Stomach (tissue), 8 donors: ENCODE measurements at regions not wholly inside any gene's neighbourhood (a gene's known extent, or its start where the extent isn't known, plus 50 kb on each side); places are given as distances from the start of the nearest gene placed in this dataset.

ENCODE experiments used
- DNase-seq, 2 donors: peaks; one replicate each; pipeline versions ENCODE4 v3.0.0 to v3.0.0-alpha.2; 2013 to 2019
- H3K27ac ChIP-seq, 5 donors: fragments of 200-600 bp in 4 of 5; sonication (generic) in 4 of 5; one replicate each; pipeline ENCODE4 v1.5.1; 2013 to 2019; ENCODE audit warnings: mild to moderate bottlenecking in 1 of 5, moderate library complexity in 1 of 5
- H3K27me3 ChIP-seq, 3 donors: fragments of 200-600 bp; sonication (generic); one replicate each; pipeline ENCODE4 v1.5.1; 2017 to 2019; ENCODE audit warnings: mixed run types in 1 of 3
- H3K36me3 ChIP-seq, 4 donors: fragments of 200-600 bp; sonication (generic); 1 replicate in 3 of 4; 2 replicates in 1 of 4; pipeline ENCODE4 v1.5.1; 2016 to 2019
- H3K4me1 ChIP-seq, 4 donors: fragments of 200-600 bp; sonication (generic); one replicate each; pipeline ENCODE4 v1.5.1; 2016 to 2019
- H3K4me3 ChIP-seq, 4 donors: fragments of 200-600 bp; sonication (generic) in 3 of 4; one replicate each; pipeline ENCODE4 v1.5.1; 2016 to 2019; ENCODE audit warnings: mild to moderate bottlenecking in 1 of 4
- H3K9me3 ChIP-seq, 4 donors: fragments of 200-600 bp; sonication (generic); one replicate each; pipeline ENCODE4 v1.5.1; 2016 to 2019
- CTCF ChIP-seq, 7 experiments: fragments of 450-650 bp in 4 of 7; fragments of 200-600 bp in 3 of 7; sonication (generic) in 3 of 7; IDR thresholded peaks; one replicate each; pipeline ENCODE4 v1.5.1; 2016 to 2019; ENCODE audit warnings: antibody characterized with exemption in 7 of 7, control low read depth in 2 of 7, mild to moderate bottlenecking in 1 of 7
- EP300 ChIP-seq: sonication (generic); formaldehyde crosslinking; IDR thresholded peaks from one replicate; pipeline ENCODE4 v1.6.1; 2017; ENCODE audit warnings: antibody characterized with exemption
- POLR2A ChIP-seq, 4 donors: fragments of 450-650 bp; IDR thresholded peaks; one replicate each; pipeline ENCODE4 v1.6.1; 2016; ENCODE audit warnings: antibody characterized with exemption in 4 of 4, control low read depth in 2 of 4, mild to moderate bottlenecking in 1 of 4, moderate library complexity in 1 of 4
- POLR2AphosphoS5 ChIP-seq, 3 donors: sonication (generic); formaldehyde crosslinking; IDR thresholded peaks; one replicate each; pipeline ENCODE4 v1.6.1; 2016; ENCODE audit warnings: antibody characterized with exemption in 3 of 3
- WGBS, 5 donors: extraction: QIAGEN DNeasy Blood & Tissue Kit in 3 of 5; methylation state at CpG; one replicate each; pipeline versions ENCODE4 v1.1.5 to v1.1.7; 2013 to 2018; 5-methylcytosine and 5-hydroxymethylcytosine counted together
- intact Hi-C: fragments of 100-400 bp; cut with DNase I; formaldehyde crosslinking; loops from one replicate; pipeline ENCODE4 v1.15.1; 2023; ENCODE audit warnings: low total_unique reads
- donor health status: healthy with polysubstance abuse.
- donor health status: Bipolar disorder and iron deficiency.
- donor health status: healthy.

DNA sequence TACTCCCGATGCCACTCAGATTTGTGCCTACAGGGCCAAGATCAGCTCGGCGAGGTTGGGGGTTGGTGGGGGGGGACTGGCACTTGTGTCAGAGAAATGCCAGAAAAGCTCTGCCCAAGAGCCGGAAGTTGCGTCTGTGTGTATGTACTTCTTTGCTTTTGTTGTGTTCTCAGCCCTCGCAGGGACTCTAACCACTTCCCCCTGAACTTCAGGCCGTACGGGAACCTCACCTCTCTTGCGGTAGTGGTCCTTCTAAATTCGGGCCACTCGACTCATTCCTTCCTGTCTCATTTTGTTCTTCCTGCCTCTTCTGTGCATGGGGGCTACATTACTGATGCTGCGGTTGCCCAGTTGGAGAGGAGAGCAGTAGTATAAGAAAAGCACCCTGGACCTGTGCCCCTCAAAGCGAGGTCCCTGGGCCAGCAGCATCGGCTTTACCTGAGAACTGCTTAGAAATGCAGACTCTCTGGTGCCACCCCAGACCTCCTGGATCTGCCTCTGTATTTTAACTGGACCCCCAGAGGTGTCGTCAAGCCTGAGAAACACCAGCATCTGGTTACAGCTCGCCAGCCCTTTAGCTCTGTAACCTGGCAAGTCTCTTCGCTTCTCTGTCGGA lies 146.3 kb upstream of the RPS6KA3 start:
- Histone ChIP-seq H3K27me3 (peaks cover 0 to 7% (median 0%) of the 10 kb centered on the region in 3 donors), H3K36me3 (no peaks in the 10 kb centered on the region), H3K27ac (peak overlapping the region in 3 of 5 donors; percentile 44 to 66 (median 46)), H3K4me1 (no peaks in the 10 kb centered on the region), H3K9me3 (peaks cover 0 to 9% (median 0%) of the 10 kb centered on the region in 4 donors), H3K4me3 (no peak overlapping the region)
- whole genome bisulfite sequencing, 5 donors: 68 to 90% (median 79%) methylated on average over 18 of the region's 18 CpGs
- TF ChIP-seq EP300 (no peak), POLR2A (IDR thresholded peaks at IDR 0.05) (no peak), CTCF (IDR thresholded peaks at IDR 0.05) (no peak)
- intact Hi-C loops: no loop called here
- DNase-seq: peak; percentile 29 to 56

DNA sequence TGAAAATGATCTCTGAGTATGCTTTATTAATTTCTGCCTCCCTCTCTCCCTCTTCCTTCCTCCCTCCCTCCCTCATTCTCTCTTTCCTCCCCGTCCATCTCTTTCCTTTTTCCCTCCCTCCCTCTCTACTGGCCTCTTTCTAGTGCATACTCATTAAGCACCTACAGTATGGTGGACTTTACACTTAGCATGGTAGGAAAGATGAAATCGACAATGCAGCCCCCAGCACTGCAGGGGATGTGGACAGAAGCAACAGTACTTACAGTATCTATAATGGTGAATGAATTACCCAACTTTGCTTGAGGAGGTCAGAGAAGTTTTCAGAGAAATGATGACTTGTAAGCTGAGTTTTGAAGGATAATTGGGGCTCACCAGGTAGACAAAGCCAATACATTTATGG lies 143.8 kb upstream of the RPS6KA3 start:
- H3K9me3 ChIP-seq: peaks cover 0 to 9% (median 0%) of the 10 kb centered on the region in 4 donors
- no peak overlapping the region for H3K27ac ChIP-seq
- 61 to 81% (median 72%) methylated on average over 2 of the region's 2 CpGs for WGBS, 5 donors
- H3K27me3 ChIP-seq: peaks cover 0 to 5% (median 0%) of the 10 kb centered on the region in 3 donors
- H3K4me3 ChIP-seq: no peak overlapping the region
- no peak for DNase-seq
- intact Hi-C loops: no loop called here
- TF ChIP-seq EP300: no peak
- TF ChIP-seq POLR2AphosphoS5 (IDR thresholded peaks at IDR 0.05): no peak
- TF ChIP-seq POLR2A (IDR thresholded peaks at IDR 0.05): no peak
- no peak for TF ChIP-seq CTCF (IDR thresholded peaks at IDR 0.05)
- no peaks in the 10 kb centered on the region for H3K4me1 ChIP-seq
- H3K36me3 ChIP-seq: no peaks in the 10 kb centered on the region

DNA sequence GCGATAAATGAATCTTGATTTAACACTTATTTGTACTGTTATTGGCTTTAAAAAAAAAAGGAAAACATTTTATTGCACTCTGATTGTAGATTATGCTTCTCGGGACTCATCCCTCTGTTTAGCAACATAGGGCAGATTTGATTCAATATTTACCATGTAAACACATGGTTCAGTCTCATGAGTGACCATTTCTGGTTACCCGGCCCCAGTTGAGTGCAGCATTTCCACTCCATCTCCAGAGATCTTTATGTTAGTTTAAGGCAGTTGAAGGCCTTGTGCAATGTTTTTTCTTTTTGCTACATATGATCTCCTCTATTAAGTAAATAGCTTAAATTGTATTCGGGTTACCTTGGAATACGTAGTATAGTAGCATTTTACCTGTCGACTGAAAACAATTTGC lies 143.3 kb upstream of the RPS6KA3 start:
- no peak for DNase-seq
- H3K36me3 ChIP-seq: no peaks in the 10 kb centered on the region
- H3K9me3 ChIP-seq: peaks cover 0 to 9% (median 0%) of the 10 kb centered on the region in 4 donors
- intact Hi-C loops: no loop called here
- 68 to 78% (median 74%) methylated on average over 6 of the region's 6 CpGs for WGBS, 5 donors
- H3K4me3 ChIP-seq: no peak overlapping the region
- TF ChIP-seq EP300 (no peak), CTCF (IDR thresholded peaks at IDR 0.05) (no peak), POLR2A (IDR thresholded peaks at IDR 0.05) (no peak), POLR2AphosphoS5 (IDR thresholded peaks at IDR 0.05) (no peak)
- no peak overlapping the region for H3K27ac ChIP-seq
- H3K27me3 ChIP-seq: no peaks in the 10 kb centered on the region
- no peaks in the 10 kb centered on the region for H3K4me1 ChIP-seq

DNA sequence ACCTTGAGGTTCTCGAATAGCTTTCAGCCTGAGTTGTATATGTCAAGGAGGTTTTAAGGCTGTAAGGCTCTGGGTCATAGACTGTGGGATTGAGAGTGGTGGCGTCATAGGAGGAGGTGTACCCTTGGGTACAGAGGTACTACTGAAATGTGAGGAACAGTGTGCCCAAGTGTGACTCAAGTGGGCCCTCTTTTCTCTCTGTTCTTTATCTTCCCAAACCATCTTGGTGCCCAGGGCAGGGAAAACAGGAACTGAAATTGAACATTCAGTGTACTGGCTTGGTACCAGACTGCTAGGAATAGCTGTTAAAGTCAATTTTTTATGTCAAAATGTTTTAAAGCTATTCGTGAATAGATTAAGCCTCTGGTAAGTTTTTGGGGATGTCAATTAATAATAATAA lies 136.2 kb upstream of the RPS6KA3 start:
- Histone ChIP-seq H3K36me3 (no peaks in the 10 kb centered on the region), H3K27me3 (no peaks in the 10 kb centered on the region), H3K4me1 (no peaks in the 10 kb centered on the region), H3K27ac (no peak overlapping the region), H3K9me3 (no peaks in the 10 kb centered on the region), H3K4me3 (no peak overlapping the region)
- TF ChIP-seq POLR2AphosphoS5 (IDR thresholded peaks at IDR 0.05) (no peak), POLR2A (IDR thresholded peaks at IDR 0.05) (no peak), CTCF (IDR thresholded peaks at IDR 0.05) (no peak), EP300 (no peak)
- whole genome bisulfite sequencing, 5 donors: 46 to 64% (median 58%) methylated on average over 3 of the region's 3 CpGs
- no peak for DNase-seq
- intact Hi-C loops: no loop called here
